MM.1S (cell line): ENCODE measurements at regions not wholly inside any gene's neighbourhood (a gene's known extent, or its start where the extent isn't known, plus 50 kb on each side); places are given as distances from the start of the nearest gene placed in this dataset.

ENCODE experiments used
- CTCF ChIP-seq: fragments of 300-600 bp; sonication (generic); IDR thresholded peaks from 2 replicates; pipeline ENCODE4 v1.5.1; 2016; ENCODE audit warnings: antibody characterized with exemption, low read length, mixed read lengths
- EZH2 ChIP-seq: fragments of 300-600 bp; sonication (generic); optimal IDR thresholded peaks from 2 replicates; pipeline ENCODE3; 2017; ENCODE audit warnings: low read depth, mild to moderate bottlenecking, antibody characterized with exemption, low read length, mixed read lengths

- TF ChIP-seq CTCF = no peak
- no peak for TF ChIP-seq EZH2
Measured at GRCh38 chr17:69858460-69858859, 216.6 kb upstream of the KCNJ16 start.
